Fibroblast of the aortic adventitia (primary cell): ENCODE measurements at regions not wholly inside any gene's neighbourhood (a gene's known extent, or its start where the extent isn't known, plus 50 kb on each side); places are given as distances from the start of the nearest gene placed in this dataset.

Source experiments
- DNase-seq: peaks from one replicate; pipeline ENCODE4 v3.0.0-alpha.2; 2010; ENCODE audit warnings: low read depth
- H3K4me3 ChIP-seq: 2 replicates; pipeline ENCODE4 v1.5.1; 2011; ENCODE audit warnings: low read depth, mild to moderate bottlenecking, control low read depth, low read length, moderate library complexity
- CTCF ChIP-seq: IDR thresholded peaks from 2 replicates; pipeline ENCODE4 v1.5.1; 2011; ENCODE audit warnings: mild to moderate bottlenecking, low read length, control low read depth, inconsistent platforms; ENCODE audit not compliant: insufficient read depth

- no peak overlapping the region for H3K4me3 ChIP-seq
- no peak for DNase-seq
- no peak for TF ChIP-seq CTCF
Observed at GRCh38 chr6:14040042-14040441, 77.5 kb upstream of the CD83 start.

- no peak overlapping the region for H3K4me3 ChIP-seq
- TF ChIP-seq CTCF = peak; percentile 83
- DNase-seq = peak; percentile 53
Observed at GRCh38 chr6:14046476-14047068, 71.0 kb upstream of the CD83 start.

GRCh38 chr6:14047151-14047740, 70.3 kb upstream of the CD83 start:
- DNase-seq = no peak
- H3K4me3 ChIP-seq = no peak overlapping the region
- TF ChIP-seq CTCF = no peak

GRCh38 chr6:14048837-14049236, 68.7 kb upstream of the CD83 start:
- no peak for DNase-seq
- TF ChIP-seq CTCF = no peak
- H3K4me3 ChIP-seq = no peak overlapping the region

- no peak overlapping the region for H3K4me3 ChIP-seq
- no peak for DNase-seq
- TF ChIP-seq CTCF = no peak
Observed at GRCh38 chr6:14051355-14051754, 66.2 kb upstream of the CD83 start.

GRCh38 chr6:14053811-14054210, 63.8 kb upstream of the CD83 start:
- TF ChIP-seq CTCF = no peak
- H3K4me3 ChIP-seq = no peak overlapping the region
- DNase-seq = no peak

- no peak overlapping the region for H3K4me3 ChIP-seq
- no peak for TF ChIP-seq CTCF
- DNase-seq = no peak
Observed at GRCh38 chr6:14055541-14055940, 62.0 kb upstream of the CD83 start.
